SK-N-SH treated with all-trans-retinoic acid at 6 μM for 48 hours (cell line): ENCODE measurements at regions not wholly inside any gene's neighbourhood (a gene's known extent, or its start where the extent isn't known, plus 50 kb on each side); places are given as distances from the start of the nearest gene placed in this dataset.

ENCODE experiments used
- ATAC-seq: fragments of 200-7000 bp; cut with Tn5 transposase; 3 replicates; pipeline ENCODE4 v1.9.1; 2020; ENCODE audit warnings: mild to moderate bottlenecking, moderate library complexity
- ARNTL ChIP-seq: fragments of 450-650 bp; formaldehyde crosslinking; IDR thresholded peaks from 2 replicates; pipeline ENCODE4 v1.5.0; 2020; ENCODE audit warnings: low read depth, mild to moderate bottlenecking, moderate library complexity, borderline replicate concordance
- BACH2 ChIP-seq: fragments of 250-450 bp; sonication (Bioruptor Pico); IDR thresholded peaks from 2 replicates; pipeline ENCODE4 v1.9.0; 2021; ENCODE audit warnings: mild to moderate bottlenecking, borderline replicate concordance
- CSDC2 ChIP-seq: fragments of 250-450 bp; sonication (Bioruptor Pico); IDR thresholded peaks from 2 replicates; pipeline ENCODE4 v1.5.0; 2020; ENCODE audit warnings: mild to moderate bottlenecking, moderate library complexity
- ESRRG ChIP-seq: fragments of 250-450 bp; sonication (Bioruptor Pico); IDR thresholded peaks from 2 replicates; pipeline ENCODE4 v1.6.1; 2021; ENCODE audit warnings: mild to moderate bottlenecking
- GLIS3 ChIP-seq: fragments of 250-450 bp; sonication (Bioruptor Pico); IDR thresholded peaks from 2 replicates; pipeline ENCODE4 v1.5.0; 2020; ENCODE audit warnings: mild to moderate bottlenecking, moderate library complexity
- ISL1 ChIP-seq: fragments of 250-450 bp; sonication (Bioruptor Pico); IDR thresholded peaks from 2 replicates; pipeline ENCODE4 v2.1.2; 2022; ENCODE audit warnings: mild to moderate bottlenecking, moderate library complexity
- OSR1 ChIP-seq: fragments of 250-450 bp; sonication (Bioruptor Pico); IDR thresholded peaks from 2 replicates; pipeline ENCODE4 v1.8.0; 2022; ENCODE audit warnings: moderate library complexity, mild to moderate bottlenecking, inconsistent platforms
- PPARA ChIP-seq: fragments of 250-450 bp; sonication (Bioruptor Pico); IDR thresholded peaks from 2 replicates; pipeline ENCODE4 v1.5.0; 2020; ENCODE audit warnings: mild to moderate bottlenecking, borderline replicate concordance
- RARB ChIP-seq: fragments of 250-450 bp; sonication (Bioruptor Pico); IDR thresholded peaks from 2 replicates; pipeline ENCODE4 v1.8.0; 2021; ENCODE audit warnings: mild to moderate bottlenecking, moderate library complexity
- SNAI2 ChIP-seq: fragments of 250-450 bp; sonication (Bioruptor Pico); IDR thresholded peaks from 2 replicates; pipeline ENCODE4 v1.5.0; 2020; ENCODE audit warnings: mild to moderate bottlenecking, moderate library complexity
- TCF4 ChIP-seq: fragments of 250-450 bp; sonication (Bioruptor Pico); IDR thresholded peaks from 2 replicates; pipeline ENCODE4 v1.8.0; 2021; ENCODE audit warnings: mild to moderate bottlenecking, moderate library complexity, borderline replicate concordance
- TOX ChIP-seq: fragments of 250-450 bp; sonication (Bioruptor Pico); IDR thresholded peaks from 2 replicates; pipeline ENCODE4 v1.8.0; 2021; ENCODE audit warnings: mild to moderate bottlenecking, moderate library complexity, borderline replicate concordance
- ZC3H10 ChIP-seq: fragments of 250-450 bp; sonication (Bioruptor Pico); IDR thresholded peaks from 2 replicates; pipeline ENCODE4 v1.5.1; 2021; ENCODE audit warnings: mild to moderate bottlenecking, moderate library complexity
- ZFP3 ChIP-seq: fragments of 250-450 bp; sonication (Bioruptor Pico); IDR thresholded peaks from 2 replicates; pipeline ENCODE4 v1.5.0; 2020; ENCODE audit warnings: mild to moderate bottlenecking, moderate library complexity
- ZNF565 ChIP-seq: fragments of 450-650 bp; formaldehyde crosslinking; conservative IDR thresholded peaks from 2 replicates; pipeline ENCODE4 v1.5.0; 2020; ENCODE audit warnings: low read depth, mild to moderate bottlenecking, moderate library complexity
- ZNF70 ChIP-seq: fragments of 450-650 bp; formaldehyde crosslinking; IDR thresholded peaks from 2 replicates; pipeline ENCODE4 v1.5.0; 2020; ENCODE audit warnings: mild to moderate bottlenecking, moderate library complexity
- ZNF8 ChIP-seq: fragments of 450-650 bp; formaldehyde crosslinking; IDR thresholded peaks from 2 replicates; pipeline ENCODE4 v1.5.0; 2020; ENCODE audit warnings: mild to moderate bottlenecking, moderate library complexity
- TF ChIP-seq, protein P1 (sequence below): fragments of 250-450 bp; sonication (Bioruptor Pico); IDR thresholded peaks from 2 replicates; pipeline ENCODE4 v1.5.1; 2020; ENCODE audit warnings: low read depth, mild to moderate bottlenecking, moderate library complexity
- TF ChIP-seq, protein P2 (sequence below): fragments of 250-450 bp; sonication (Bioruptor Pico); IDR thresholded peaks from 2 replicates; pipeline ENCODE4 v1.5.0; 2020; ENCODE audit warnings: mild to moderate bottlenecking, moderate library complexity
- TF ChIP-seq, protein P3 (sequence below): fragments of 250-450 bp; sonication (Bioruptor Pico); IDR thresholded peaks from 2 replicates; pipeline ENCODE4 v1.5.1; 2021; ENCODE audit warnings: mild to moderate bottlenecking, moderate library complexity
- TF ChIP-seq, protein P4 (sequence below): fragments of 250-450 bp; sonication (Bioruptor Pico); IDR thresholded peaks from 2 replicates; pipeline ENCODE4 v1.8.0; 2020; ENCODE audit warnings: mild to moderate bottlenecking, moderate library complexity, borderline replicate concordance

DNA sequence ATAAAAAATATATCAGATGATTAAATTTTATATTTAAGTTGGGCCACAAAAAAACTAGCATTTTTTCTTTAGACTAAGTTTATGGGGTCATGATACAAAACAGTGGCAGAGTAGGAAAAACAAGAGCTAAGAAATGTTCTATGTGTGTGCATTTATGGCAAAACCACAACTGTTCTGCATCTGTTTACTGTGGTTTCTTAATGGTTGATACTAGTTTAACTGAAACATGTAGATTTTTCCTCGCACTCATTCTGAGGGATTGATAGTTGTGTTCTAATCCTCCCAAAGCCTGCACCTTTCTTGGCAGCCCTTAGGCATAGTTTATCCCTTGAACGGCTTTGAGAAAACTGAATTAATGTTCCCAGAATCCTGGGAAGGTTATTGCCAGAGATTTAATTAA, 66.6 kb upstream of the PHYHIPL start:
- peak; percentile 22; the same call in 1 of the 3 replicates for ATAC-seq
- TF ChIP-seq, protein P1, sequence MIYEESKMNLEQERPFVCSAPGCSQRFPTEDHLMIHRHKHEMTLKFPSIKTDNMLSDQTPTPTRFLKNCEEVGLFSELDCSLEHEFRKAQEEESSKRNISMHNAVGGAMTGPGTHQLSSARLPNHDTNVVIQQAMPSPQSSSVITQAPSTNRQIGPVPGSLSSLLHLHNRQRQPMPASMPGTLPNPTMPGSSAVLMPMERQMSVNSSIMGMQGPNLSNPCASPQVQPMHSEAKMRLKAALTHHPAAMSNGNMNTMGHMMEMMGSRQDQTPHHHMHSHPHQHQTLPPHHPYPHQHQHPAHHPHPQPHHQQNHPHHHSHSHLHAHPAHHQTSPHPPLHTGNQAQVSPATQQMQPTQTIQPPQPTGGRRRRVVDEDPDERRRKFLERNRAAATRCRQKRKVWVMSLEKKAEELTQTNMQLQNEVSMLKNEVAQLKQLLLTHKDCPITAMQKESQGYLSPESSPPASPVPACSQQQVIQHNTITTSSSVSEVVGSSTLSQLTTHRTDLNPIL (CRISPR knock-in tag) = no peak
- TF ChIP-seq OSR1 (CRISPR knock-in tag) (no peak), ISL1 (CRISPR knock-in tag) (peak; percentile 86; the same call in 1 of the 2 replicates)
- TF ChIP-seq, protein P2, sequence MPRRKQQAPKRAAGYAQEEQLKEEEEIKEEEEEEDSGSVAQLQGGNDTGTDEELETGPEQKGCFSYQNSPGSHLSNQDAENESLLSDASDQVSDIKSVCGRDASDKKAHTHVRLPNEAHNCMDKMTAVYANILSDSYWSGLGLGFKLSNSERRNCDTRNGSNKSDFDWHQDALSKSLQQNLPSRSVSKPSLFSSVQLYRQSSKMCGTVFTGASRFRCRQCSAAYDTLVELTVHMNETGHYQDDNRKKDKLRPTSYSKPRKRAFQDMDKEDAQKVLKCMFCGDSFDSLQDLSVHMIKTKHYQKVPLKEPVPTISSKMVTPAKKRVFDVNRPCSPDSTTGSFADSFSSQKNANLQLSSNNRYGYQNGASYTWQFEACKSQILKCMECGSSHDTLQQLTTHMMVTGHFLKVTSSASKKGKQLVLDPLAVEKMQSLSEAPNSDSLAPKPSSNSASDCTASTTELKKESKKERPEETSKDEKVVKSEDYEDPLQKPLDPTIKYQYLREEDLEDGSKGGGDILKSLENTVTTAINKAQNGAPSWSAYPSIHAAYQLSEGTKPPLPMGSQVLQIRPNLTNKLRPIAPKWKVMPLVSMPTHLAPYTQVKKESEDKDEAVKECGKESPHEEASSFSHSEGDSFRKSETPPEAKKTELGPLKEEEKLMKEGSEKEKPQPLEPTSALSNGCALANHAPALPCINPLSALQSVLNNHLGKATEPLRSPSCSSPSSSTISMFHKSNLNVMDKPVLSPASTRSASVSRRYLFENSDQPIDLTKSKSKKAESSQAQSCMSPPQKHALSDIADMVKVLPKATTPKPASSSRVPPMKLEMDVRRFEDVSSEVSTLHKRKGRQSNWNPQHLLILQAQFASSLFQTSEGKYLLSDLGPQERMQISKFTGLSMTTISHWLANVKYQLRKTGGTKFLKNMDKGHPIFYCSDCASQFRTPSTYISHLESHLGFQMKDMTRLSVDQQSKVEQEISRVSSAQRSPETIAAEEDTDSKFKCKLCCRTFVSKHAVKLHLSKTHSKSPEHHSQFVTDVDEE = 0 out of 2 replicates have a peak, but pooled peaks have one; percentile 45

DNA sequence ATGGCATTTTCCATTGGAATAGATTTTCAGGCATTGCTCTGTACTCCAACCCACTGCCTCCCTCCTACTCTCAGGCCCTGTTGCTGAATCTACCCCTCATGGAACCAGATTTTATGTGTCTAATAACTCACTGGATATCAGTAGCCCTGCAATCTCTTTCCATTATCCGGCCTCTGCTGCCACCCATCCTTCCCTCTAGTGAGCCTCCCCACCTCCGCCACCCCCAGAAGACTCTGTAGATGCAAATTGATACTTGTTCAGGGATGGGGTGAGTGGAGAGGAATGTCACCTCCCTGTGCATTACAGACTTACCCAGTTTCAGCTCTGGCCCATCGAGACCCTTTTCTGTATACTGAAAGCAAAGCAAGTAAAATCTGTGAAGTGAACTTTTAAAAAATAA, 52.3 kb upstream of the PHYHIPL start:
- TF ChIP-seq GLIS3 (CRISPR knock-in tag) (no peak), ARNTL (CRISPR knock-in tag) (no peak), ZC3H10 (CRISPR knock-in tag) (no peak), ISL1 (CRISPR knock-in tag) (no peak), ESRRG (CRISPR knock-in tag) (no peak), ZNF8 (CRISPR knock-in tag) (no peak), ZNF565 (CRISPR knock-in tag) (no peak), TCF4 (no peak), CSDC2 (no peak), RARB (CRISPR knock-in tag) (no peak)
- TF ChIP-seq, protein P2 = no peak
- TF ChIP-seq, protein P1 (CRISPR knock-in tag) = no peak
- TF ChIP-seq, all 23 proteins: peak for 0
- ATAC-seq = no peak

DNA sequence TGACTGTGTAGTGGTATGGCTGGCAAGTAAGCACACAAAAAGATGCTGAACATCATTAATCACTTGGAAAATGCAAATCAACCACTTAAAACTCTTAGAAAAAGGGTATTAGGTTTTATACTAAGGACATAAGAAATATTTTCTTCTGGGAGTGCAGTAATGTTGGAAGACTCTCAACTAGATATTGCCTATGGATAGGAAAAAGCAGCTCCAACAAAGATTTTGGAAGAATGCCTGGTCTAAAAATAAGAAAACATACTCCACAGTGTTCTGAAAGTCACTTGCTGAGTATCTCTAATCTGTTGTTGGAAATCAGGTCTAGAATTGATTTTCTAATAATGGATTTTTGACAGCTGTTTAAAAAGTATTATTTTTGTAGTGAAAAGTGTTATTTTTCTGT, 50.8 kb upstream of the PHYHIPL start:
- TF ChIP-seq ZFP3 (CRISPR knock-in tag) = no peak
- TF ChIP-seq CSDC2 = no peak
- TF ChIP-seq SNAI2 = no peak
- no peak for TF ChIP-seq OSR1 (CRISPR knock-in tag)
- TF ChIP-seq PPARA (CRISPR knock-in tag) = no peak
- TF ChIP-seq, protein P2 = no peak
- no peak for TF ChIP-seq TCF4
- no peak for TF ChIP-seq GLIS3 (CRISPR knock-in tag)
- no peak for TF ChIP-seq TOX (CRISPR knock-in tag)
- TF ChIP-seq, protein P3, sequence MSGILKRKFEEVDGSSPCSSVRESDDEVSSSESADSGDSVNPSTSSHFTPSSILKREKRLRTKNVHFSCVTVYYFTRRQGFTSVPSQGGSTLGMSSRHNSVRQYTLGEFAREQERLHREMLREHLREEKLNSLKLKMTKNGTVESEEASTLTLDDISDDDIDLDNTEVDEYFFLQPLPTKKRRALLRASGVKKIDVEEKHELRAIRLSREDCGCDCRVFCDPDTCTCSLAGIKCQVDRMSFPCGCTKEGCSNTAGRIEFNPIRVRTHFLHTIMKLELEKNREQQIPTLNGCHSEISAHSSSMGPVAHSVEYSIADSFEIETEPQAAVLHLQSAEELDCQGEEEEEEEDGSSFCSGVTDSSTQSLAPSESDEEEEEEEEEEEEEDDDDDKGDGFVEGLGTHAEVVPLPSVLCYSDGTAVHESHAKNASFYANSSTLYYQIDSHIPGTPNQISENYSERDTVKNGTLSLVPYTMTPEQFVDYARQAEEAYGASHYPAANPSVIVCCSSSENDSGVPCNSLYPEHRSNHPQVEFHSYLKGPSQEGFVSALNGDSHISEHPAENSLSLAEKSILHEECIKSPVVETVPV = no peak
- no peak for TF ChIP-seq ARNTL (CRISPR knock-in tag)
- TF ChIP-seq ZNF565 (CRISPR knock-in tag) = no peak
- TF ChIP-seq RARB (CRISPR knock-in tag) = no peak
- no peak for TF ChIP-seq BACH2 (CRISPR knock-in tag)
- TF ChIP-seq ZNF70 (CRISPR knock-in tag) = no peak
- no peak for TF ChIP-seq ISL1 (CRISPR knock-in tag)
- TF ChIP-seq, protein P4, sequence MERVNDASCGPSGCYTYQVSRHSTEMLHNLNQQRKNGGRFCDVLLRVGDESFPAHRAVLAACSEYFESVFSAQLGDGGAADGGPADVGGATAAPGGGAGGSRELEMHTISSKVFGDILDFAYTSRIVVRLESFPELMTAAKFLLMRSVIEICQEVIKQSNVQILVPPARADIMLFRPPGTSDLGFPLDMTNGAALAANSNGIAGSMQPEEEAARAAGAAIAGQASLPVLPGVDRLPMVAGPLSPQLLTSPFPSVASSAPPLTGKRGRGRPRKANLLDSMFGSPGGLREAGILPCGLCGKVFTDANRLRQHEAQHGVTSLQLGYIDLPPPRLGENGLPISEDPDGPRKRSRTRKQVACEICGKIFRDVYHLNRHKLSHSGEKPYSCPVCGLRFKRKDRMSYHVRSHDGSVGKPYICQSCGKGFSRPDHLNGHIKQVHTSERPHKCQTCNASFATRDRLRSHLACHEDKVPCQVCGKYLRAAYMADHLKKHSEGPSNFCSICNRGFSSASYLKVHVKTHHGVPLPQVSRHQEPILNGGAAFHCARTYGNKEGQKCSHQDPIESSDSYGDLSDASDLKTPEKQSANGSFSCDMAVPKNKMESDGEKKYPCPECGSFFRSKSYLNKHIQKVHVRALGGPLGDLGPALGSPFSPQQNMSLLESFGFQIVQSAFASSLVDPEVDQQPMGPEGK = no peak
- no peak for TF ChIP-seq ESRRG (CRISPR knock-in tag)
- TF ChIP-seq ZNF8 (CRISPR knock-in tag) = no peak

More for the DNA sequence above, 50.8 kb upstream of the PHYHIPL start:
- no peak for ATAC-seq
